IMR-90 (cell line): ENCODE measurements at regions not wholly inside any gene's neighbourhood (a gene's known extent, or its start where the extent isn't known, plus 50 kb on each side); places are given as distances from the start of the nearest gene placed in this dataset.

Experiments used
- ATAC-seq: fragments of 200-7000 bp; cut with Tn5 transposase; 2 replicates; pipeline ENCODE4 v1.9.1; 2020; ENCODE audit warnings: low read depth, mild to moderate bottlenecking, moderate library complexity
- BruUV-seq: library from RNA; stranded (reverse); fragments of 400-500 nt; replicated peaks from 2 replicates; lab custom pipeline; 2021; lab: Mats Ljungman, UMichigan
- CTCF ChIA-PET: fragments of 300-600 bp; formaldehyde crosslinking; extraction: SDS; loops from one replicate; lab custom pipeline; 2021; ENCODE audit warnings: antibody characterized with exemption; lab: Yijun Ruan, JAX
- POLR2A ChIA-PET: fragments of 300-600 bp; sonication (Branson Sonifier 250); formaldehyde crosslinking; loops from one replicate; lab custom pipeline; 2022; ENCODE audit warnings: antibody characterized with exemption; ENCODE audit not compliant: unreplicated experiment; lab: Charles Lee
- DNase-seq: peaks from one replicate; pipeline ENCODE4 v3.0.0; 2013
- H2AFZ ChIP-seq: replicated peaks from 2 replicates; pipeline ENCODE3; 2013; ENCODE audit warnings: low read length, mild to moderate bottlenecking; ENCODE audit not compliant: poor library complexity
- H2AK5ac ChIP-seq: 2 replicates; pipeline ENCODE4 v1.6.1; 2013; ENCODE audit warnings: low read depth, low read length, inconsistent platforms
- H2AK9ac ChIP-seq: replicated peaks from 2 replicates; pipeline ENCODE3; 2013; ENCODE audit warnings: mild to moderate bottlenecking, low read depth, low read length, moderate library complexity; ENCODE audit not compliant: poor library complexity
- H2BK120ac ChIP-seq: 2 replicates; pipeline ENCODE4 v1.6.1; 2013; ENCODE audit warnings: low read depth, low read length, inconsistent platforms
- H2BK15ac ChIP-seq: 3 replicates; pipeline ENCODE4 v1.6.1; 2013; ENCODE audit warnings: low read depth, low read length, inconsistent platforms
- H2BK20ac ChIP-seq: 2 replicates; pipeline ENCODE4 v1.6.1; 2013; ENCODE audit warnings: low read depth, mild to moderate bottlenecking, inconsistent platforms, low read length, moderate library complexity
- H2BK5ac ChIP-seq: 2 replicates; pipeline ENCODE4 v1.6.1; 2013; ENCODE audit warnings: mild to moderate bottlenecking, low read depth, low read length, inconsistent platforms; ENCODE audit not compliant: poor library complexity, severe bottlenecking
- H3K14ac ChIP-seq: replicated peaks from 2 replicates; pipeline ENCODE4 v1.6.1; 2013; ENCODE audit warnings: low read depth, low read length, inconsistent platforms
- H3K18ac ChIP-seq: 2 replicates; pipeline ENCODE4 v1.6.1; 2013; ENCODE audit warnings: low read depth, low read length, control low read depth
- H3K23ac ChIP-seq: 2 replicates; pipeline ENCODE4 v1.6.1; 2013; ENCODE audit warnings: low read depth, low read length, inconsistent platforms
- H3K27ac ChIP-seq: 2 replicates; pipeline ENCODE4 v1.5.1; 2013; ENCODE audit warnings: mild to moderate bottlenecking, control low read depth, low read length; ENCODE audit not compliant: insufficient read depth
- H3K27me3 ChIP-seq: 2 replicates; pipeline ENCODE4 v1.6.1; 2013; ENCODE audit warnings: low read length; ENCODE audit not compliant: control insufficient read depth, insufficient read depth
- H3K36me3 ChIP-seq: 2 replicates; pipeline ENCODE4 v1.6.1; 2013; ENCODE audit warnings: low read length, mixed read lengths; ENCODE audit not compliant: control insufficient read depth, insufficient read depth
- H3K4ac ChIP-seq: 2 replicates; pipeline ENCODE4 v1.6.1; 2013; ENCODE audit warnings: low read depth, low read length, inconsistent platforms
- H3K4me1 ChIP-seq: 2 replicates; pipeline ENCODE4 v1.6.1; 2013; ENCODE audit warnings: low read length, mixed read lengths; ENCODE audit not compliant: control insufficient read depth, insufficient read depth
- H3K4me2 ChIP-seq: 2 replicates; pipeline ENCODE4 v1.6.1; 2013; ENCODE audit warnings: low read depth, mild to moderate bottlenecking, control low read depth, low read length, moderate library complexity
- H3K4me3 ChIP-seq: 2 replicates; pipeline ENCODE4 v1.5.1; 2013; ENCODE audit warnings: low read depth, mild to moderate bottlenecking, control low read depth, low read length, moderate library complexity; ENCODE audit not compliant: insufficient read depth
- H3K56ac ChIP-seq: 2 replicates; pipeline ENCODE4 v1.6.1; 2013; ENCODE audit warnings: low read length, inconsistent platforms; ENCODE audit not compliant: insufficient read depth; ENCODE audit errors: extremely low read depth
- H3K79me1 ChIP-seq, 2 experiments: 2 replicates each; pipeline ENCODE4 v1.6.1; 2013; ENCODE audit warnings: low read length in 2 of 2, inconsistent platforms in 1 of 2, low read depth in 1 of 2
- H3K9ac ChIP-seq: 2 replicates; pipeline ENCODE4 v1.6.1; 2013; ENCODE audit warnings: low read depth, low read length, control low read depth
- H3K9me1 ChIP-seq: 2 replicates; pipeline ENCODE4 v1.6.1; 2013; ENCODE audit warnings: low read length, inconsistent platforms; ENCODE audit not compliant: insufficient read depth
- H3K9me3 ChIP-seq: 2 replicates; pipeline ENCODE4 v1.6.1; 2013; ENCODE audit warnings: low read length; ENCODE audit not compliant: control insufficient read depth, insufficient read depth
- H4K20me1 ChIP-seq: 2 replicates; pipeline ENCODE4 v1.6.1; 2013; ENCODE audit warnings: low read length, inconsistent platforms; ENCODE audit not compliant: insufficient read depth
- H4K5ac ChIP-seq: 2 replicates; pipeline ENCODE4 v1.6.1; 2013; ENCODE audit warnings: mild to moderate bottlenecking, low read depth, low read length, control low read depth
- H4K8ac ChIP-seq, 2 experiments: 2 replicates each; pipeline ENCODE4 v1.6.1; 2013; ENCODE audit warnings: low read depth in 2 of 2, low read length in 2 of 2, control low read depth in 1 of 2, inconsistent platforms in 1 of 2
- H4K91ac ChIP-seq: 2 replicates; pipeline ENCODE4 v1.6.1; 2013; ENCODE audit warnings: low read depth, low read length, inconsistent platforms; ENCODE audit not compliant: insufficient read depth
- BHLHE40 ChIP-seq: fragments of 150-350 bp; IDR thresholded peaks from 2 replicates; pipeline ENCODE4 v1.6.1; 2016; ENCODE audit warnings: mild to moderate bottlenecking, low read depth, low read length
- CEBPB ChIP-seq: IDR thresholded peaks from 2 replicates; pipeline ENCODE4 v1.6.1; 2012; ENCODE audit warnings: low read depth, low read length, improper control_type of control experiment
- CHD1 ChIP-seq: IDR thresholded peaks from 2 replicates; pipeline ENCODE4 v1.6.1; 2012; ENCODE audit warnings: low read depth, low read length, improper control_type of control experiment
- FOS ChIP-seq: fragments of 150-350 bp; IDR thresholded peaks from 2 replicates; pipeline ENCODE4 v1.6.1; 2016; ENCODE audit warnings: low read depth, low read length
- MAFK ChIP-seq: IDR thresholded peaks from 2 replicates; pipeline ENCODE4 v1.6.1; 2012; ENCODE audit warnings: low read depth, low read length, improper control_type of control experiment
- MAZ ChIP-seq: IDR thresholded peaks from 2 replicates; pipeline ENCODE4 v1.6.1; 2012; ENCODE audit warnings: low read depth, mild to moderate bottlenecking, low read length, improper control_type of control experiment, moderate library complexity, borderline replicate concordance
- MXI1 ChIP-seq: IDR thresholded peaks from 2 replicates; pipeline ENCODE4 v1.6.1; 2012; ENCODE audit warnings: low read depth, mild to moderate bottlenecking, low read length, moderate library complexity, borderline replicate concordance
- NFE2L2 ChIP-seq: fragments of 150-350 bp; IDR thresholded peaks from 2 replicates; pipeline ENCODE4 v1.6.1; 2016; ENCODE audit warnings: low read depth, mild to moderate bottlenecking, low read length
- POLR2A ChIP-seq: IDR thresholded peaks from 2 replicates; pipeline ENCODE4 v1.6.1; 2012; ENCODE audit warnings: mild to moderate bottlenecking, low read depth, low read length
- RAD21 ChIP-seq: IDR thresholded peaks from 2 replicates; pipeline ENCODE4 v1.6.1; 2012; ENCODE audit warnings: low read length, improper control_type of control experiment
- RCOR1 ChIP-seq: IDR thresholded peaks from 2 replicates; pipeline ENCODE4 v1.6.1; 2012; ENCODE audit warnings: mild to moderate bottlenecking, low read length, improper control_type of control experiment; ENCODE audit not compliant: insufficient replicate concordance
- RFX5 ChIP-seq: IDR thresholded peaks from 2 replicates; pipeline ENCODE4 v1.8.0; 2012; ENCODE audit warnings: low read depth, mild to moderate bottlenecking, low read length, moderate library complexity
- SMC3 ChIP-seq: fragments of 150-350 bp; IDR thresholded peaks from 2 replicates; pipeline ENCODE4 v1.6.1; 2016; ENCODE audit warnings: low read depth, mild to moderate bottlenecking, antibody characterized with exemption, low read length, moderate library complexity
- WGBS, 2 experiments: methylation state at CpG; one replicate each; pipeline versions ENCODE4 v1.1.5 to v1.1.7; 2013; ENCODE audit warnings: missing lambda C conversion rate in 2 of 2; ENCODE audit not compliant: insufficient read length in 1 of 2; ENCODE audit errors: extremely low coverage in 2 of 2; 5-methylcytosine and 5-hydroxymethylcytosine counted together
- dilution Hi-C: fragments of 300-500 bp; cut with HindIII; formaldehyde crosslinking; loops from one replicate; pipeline ENCODE4 v1.14.3; 2018; ENCODE audit warnings: low sequenced_read_pairs; ENCODE audit not compliant: unreplicated experiment
- in situ Hi-C: fragments of 300-500 bp; cut with MboI; formaldehyde crosslinking; loops from 3 replicates; pipeline ENCODE4 v1.14.3; 2019; ENCODE audit warnings: low sequenced_read_pairs, inconsistent platforms, mixed read lengths
- intact Hi-C: fragments of 100-400 bp; cut with micrococcal nuclease; formaldehyde crosslinking; loops from 2 replicates; pipeline ENCODE4 v1.10.0; 2022
- TF ChIP-seq, protein P1 (sequence below): conservative IDR thresholded peaks from 2 replicates; pipeline ENCODE4 v1.5.1; 2012; ENCODE audit warnings: mild to moderate bottlenecking, low read depth, low read length, improper control_type of control experiment
- TF ChIP-seq, protein P2 (sequence below): fragments of 150-350 bp; IDR thresholded peaks from 2 replicates; pipeline ENCODE4 v1.6.1; 2017; ENCODE audit warnings: mild to moderate bottlenecking, antibody characterized with exemption, low read length, low read depth
- TF ChIP-seq, protein P3 (sequence below): fragments of 150-350 bp; IDR thresholded peaks from 2 replicates; pipeline ENCODE4 v1.6.1; 2016; ENCODE audit warnings: low read depth, mild to moderate bottlenecking, low read length, moderate library complexity, borderline replicate concordance

DNA sequence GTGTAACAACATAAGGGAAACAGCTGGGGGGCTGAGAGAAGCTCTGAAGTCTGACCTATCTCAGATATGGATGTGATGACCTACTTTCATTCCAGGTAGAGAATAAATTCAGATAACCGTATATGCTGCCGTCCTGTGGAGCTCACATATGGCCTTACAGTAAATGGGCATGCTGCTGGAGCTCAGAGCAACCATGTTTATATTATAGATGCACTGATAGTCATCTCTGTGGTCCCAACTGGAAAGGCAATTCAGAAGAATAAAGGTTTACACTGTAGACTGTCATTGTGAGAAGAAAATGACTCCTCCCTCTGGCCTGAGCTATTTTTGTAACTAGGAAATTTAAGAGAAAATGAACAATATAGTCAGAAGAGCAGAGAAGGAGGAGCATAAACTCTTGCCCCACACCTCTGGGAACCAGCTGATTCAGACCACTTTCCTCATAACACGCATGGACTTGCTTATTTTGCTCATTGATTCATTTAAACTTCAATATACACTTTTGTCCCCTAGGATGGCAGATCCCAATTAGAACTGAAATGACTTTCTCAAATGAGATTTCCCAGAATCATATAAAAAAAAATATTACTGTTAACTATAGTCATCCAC, 69.9 kb upstream of the NXPH1 start:
- Histone ChIP-seq H2AK5ac (no peak overlapping the region), H3K27ac (no peak overlapping the region), H2AK9ac (no peak overlapping the region), H3K14ac (no peak overlapping the region), H4K20me1 (no peaks in the 10 kb centered on the region), H3K18ac (no peak overlapping the region), H3K36me3 (no peaks in the 10 kb centered on the region), H2BK20ac (no peak overlapping the region), H3K9ac (no peak overlapping the region), H3K4ac (no peak overlapping the region), H3K4me3 (no peak overlapping the region), H3K9me1 (no peaks in the 10 kb centered on the region), H2BK120ac (no peak overlapping the region), H3K56ac (no peak overlapping the region), H4K91ac (no peak overlapping the region), H2BK5ac (no peak overlapping the region), H3K4me2 (no peak overlapping the region), H3K4me1 (no peaks in the 10 kb centered on the region), H2AFZ (no peak overlapping the region), H3K27me3 (no peaks in the 10 kb centered on the region), H3K23ac (no peak overlapping the region), H4K5ac (no peak overlapping the region), H2BK15ac (no peak overlapping the region), H4K8ac (no peak overlapping the region), H3K9me3 (peaks cover 4% of the 10 kb centered on the region; the same call in 1 of the 2 replicates), H3K79me1 (no peaks in the 10 kb centered on the region)
- intact Hi-C loops: no loop called here
- in situ Hi-C loops: no loop called here
- ChIA-PET CTCF (interaction anchor here (0.6 kb wide), 1 partner anchor 454 kb away, joined by 3 read pairs; no protein-coding TSS in a partner anchor), POLR2A (no interaction called here)
- no CpG with 5 or more reads among the region's 3 CpGs for WGBS, 2 experiments
- no TSS peak for BruUV-seq
- dilution Hi-C loops: no loop called here
- DNase-seq: no peak
- TF ChIP-seq MAZ: no peak
- TF ChIP-seq MAFK: no peak
- no peak for TF ChIP-seq MXI1
- no peak for TF ChIP-seq RAD21
- TF ChIP-seq CHD1: no peak
- no peak for TF ChIP-seq FOS
- TF ChIP-seq RCOR1: no peak
- TF ChIP-seq NFE2L2: no peak
- TF ChIP-seq, protein P1, sequence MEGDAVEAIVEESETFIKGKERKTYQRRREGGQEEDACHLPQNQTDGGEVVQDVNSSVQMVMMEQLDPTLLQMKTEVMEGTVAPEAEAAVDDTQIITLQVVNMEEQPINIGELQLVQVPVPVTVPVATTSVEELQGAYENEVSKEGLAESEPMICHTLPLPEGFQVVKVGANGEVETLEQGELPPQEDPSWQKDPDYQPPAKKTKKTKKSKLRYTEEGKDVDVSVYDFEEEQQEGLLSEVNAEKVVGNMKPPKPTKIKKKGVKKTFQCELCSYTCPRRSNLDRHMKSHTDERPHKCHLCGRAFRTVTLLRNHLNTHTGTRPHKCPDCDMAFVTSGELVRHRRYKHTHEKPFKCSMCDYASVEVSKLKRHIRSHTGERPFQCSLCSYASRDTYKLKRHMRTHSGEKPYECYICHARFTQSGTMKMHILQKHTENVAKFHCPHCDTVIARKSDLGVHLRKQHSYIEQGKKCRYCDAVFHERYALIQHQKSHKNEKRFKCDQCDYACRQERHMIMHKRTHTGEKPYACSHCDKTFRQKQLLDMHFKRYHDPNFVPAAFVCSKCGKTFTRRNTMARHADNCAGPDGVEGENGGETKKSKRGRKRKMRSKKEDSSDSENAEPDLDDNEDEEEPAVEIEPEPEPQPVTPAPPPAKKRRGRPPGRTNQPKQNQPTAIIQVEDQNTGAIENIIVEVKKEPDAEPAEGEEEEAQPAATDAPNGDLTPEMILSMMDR: no peak
- TF ChIP-seq RFX5: no peak
- TF ChIP-seq, protein P2, sequence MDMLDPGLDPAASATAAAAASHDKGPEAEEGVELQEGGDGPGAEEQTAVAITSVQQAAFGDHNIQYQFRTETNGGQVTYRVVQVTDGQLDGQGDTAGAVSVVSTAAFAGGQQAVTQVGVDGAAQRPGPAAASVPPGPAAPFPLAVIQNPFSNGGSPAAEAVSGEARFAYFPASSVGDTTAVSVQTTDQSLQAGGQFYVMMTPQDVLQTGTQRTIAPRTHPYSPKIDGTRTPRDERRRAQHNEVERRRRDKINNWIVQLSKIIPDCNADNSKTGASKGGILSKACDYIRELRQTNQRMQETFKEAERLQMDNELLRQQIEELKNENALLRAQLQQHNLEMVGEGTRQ: no peak
- no peak for TF ChIP-seq POLR2A
- TF ChIP-seq, protein P3, sequence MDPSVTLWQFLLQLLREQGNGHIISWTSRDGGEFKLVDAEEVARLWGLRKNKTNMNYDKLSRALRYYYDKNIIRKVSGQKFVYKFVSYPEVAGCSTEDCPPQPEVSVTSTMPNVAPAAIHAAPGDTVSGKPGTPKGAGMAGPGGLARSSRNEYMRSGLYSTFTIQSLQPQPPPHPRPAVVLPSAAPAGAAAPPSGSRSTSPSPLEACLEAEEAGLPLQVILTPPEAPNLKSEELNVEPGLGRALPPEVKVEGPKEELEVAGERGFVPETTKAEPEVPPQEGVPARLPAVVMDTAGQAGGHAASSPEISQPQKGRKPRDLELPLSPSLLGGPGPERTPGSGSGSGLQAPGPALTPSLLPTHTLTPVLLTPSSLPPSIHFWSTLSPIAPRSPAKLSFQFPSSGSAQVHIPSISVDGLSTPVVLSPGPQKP: no peak
- no peak for TF ChIP-seq CEBPB
- TF ChIP-seq SMC3: no peak
- TF ChIP-seq BHLHE40: no peak
- ATAC-seq: no peak
